B cell (primary cell): ENCODE measurements at regions not wholly inside any gene's neighbourhood (a gene's known extent, or its start where the extent isn't known, plus 50 kb on each side); places are given as distances from the start of the nearest gene placed in this dataset.

Source experiments
- ATAC-seq: fragments of 200-7000 bp; cut with Tn5 transposase; one replicate; pipeline ENCODE4 v1.10.0; 2021; ENCODE audit warnings: low read depth, mild to moderate bottlenecking, moderate number of reproducible peaks, moderate library complexity
- CTCF ChIA-PET: fragments of 350-600 bp; sonication (Branson Sonifier 250); formaldehyde crosslinking; loops from one replicate; lab custom pipeline; 2021; ENCODE audit warnings: antibody characterized with exemption, inconsistent platforms; lab: Charles Lee
- POLR2A ChIA-PET: fragments of 350-600 bp; sonication (Branson Sonifier 250); formaldehyde crosslinking; loops from one replicate; lab custom pipeline; 2021; ENCODE audit warnings: antibody characterized with exemption; lab: Charles Lee
- DNase-seq: peaks from one replicate; pipeline ENCODE4 v3.0.0; 2013
- H2AFZ ChIP-seq: 2 replicates; pipeline ENCODE4 v1.6.1; 2012; ENCODE audit warnings: mild to moderate bottlenecking, low read depth, low read length; ENCODE audit not compliant: insufficient read depth, poor library complexity, severe bottlenecking
- H3K27ac ChIP-seq, 2 donors: 1 replicate in 1 of 2; 2 replicates in 1 of 2; pipeline ENCODE4 v1.5.1; 2012 to 2013; ENCODE audit warnings: low read length in 2 of 2, mild to moderate bottlenecking in 2 of 2, moderate library complexity in 1 of 2
- H3K27me3 ChIP-seq, 4 experiments: fragments of 200-600 bp in 1 of 4; sonication (generic) in 1 of 4; replicated peaks in 1 of 4; 1 replicate in 2 of 4; 2 replicates in 2 of 4; pipeline versions ENCODE4 v1.6.1 to v1.7.0; 2013 to 2016; ENCODE audit warnings: low read length in 3 of 4, mild to moderate bottlenecking in 2 of 4, mixed read lengths in 1 of 4, moderate library complexity in 1 of 4; ENCODE audit not compliant: insufficient read depth in 4 of 4, control insufficient read depth in 3 of 4; ENCODE audit errors: control extremely low read depth in 1 of 4
- H3K36me3 ChIP-seq, 2 experiments: replicated peaks in 1 of 2; 1 replicate in 1 of 2; 2 replicates in 1 of 2; pipeline versions ENCODE4 v1.6.1 to v1.7.1; 2013; ENCODE audit warnings: low read length in 1 of 2; ENCODE audit not compliant: insufficient read depth in 2 of 2, control insufficient read depth in 1 of 2; ENCODE audit errors: control extremely low read depth in 1 of 2, extremely low read depth in 1 of 2
- H3K4me1 ChIP-seq, 2 donors: fragments of 200-600 bp in 1 of 2; sonication (generic) in 1 of 2; 1 replicate in 1 of 2; 2 replicates in 1 of 2; pipeline versions ENCODE4 v1.5.1 to v1.6.1; 2013 to 2017; ENCODE audit warnings: low read length in 2 of 2; ENCODE audit not compliant: control insufficient read depth in 2 of 2, insufficient read depth in 2 of 2
- H3K4me2 ChIP-seq: replicated peaks from 2 replicates; pipeline ENCODE3; 2012; ENCODE audit warnings: mild to moderate bottlenecking, low read depth, low read length; ENCODE audit not compliant: poor library complexity, severe bottlenecking
- H3K4me3 ChIP-seq, 5 experiments: fragments of 200-600 bp in 1 of 5; sonication (generic) in 1 of 5; 1 replicate in 3 of 5; 2 replicates in 2 of 5; pipeline versions ENCODE4 v1.5.1 to v1.7.0; 2011 to 2016; ENCODE audit warnings: low read length in 4 of 5, mild to moderate bottlenecking in 4 of 5, low read depth in 2 of 5, control low read depth in 1 of 5, moderate library complexity in 1 of 5; ENCODE audit not compliant: insufficient read depth in 1 of 5; ENCODE audit errors: control extremely low read depth in 1 of 5, extremely low read depth in 1 of 5
- H3K79me2 ChIP-seq: fragments of 200-600 bp; sonication (generic); one replicate; pipeline ENCODE4 v1.6.0; 2016; ENCODE audit warnings: low read length; ENCODE audit not compliant: control insufficient read depth, insufficient read depth
- H3K9ac ChIP-seq: fragments of 200-600 bp; sonication (generic); 2 replicates; pipeline ENCODE4 v1.6.1; 2017; ENCODE audit warnings: mild to moderate bottlenecking, low read length, moderate library complexity
- H3K9me3 ChIP-seq, 3 donors: one replicate each; pipeline versions ENCODE4 v1.6.1 to v1.7.1; 2013; ENCODE audit warnings: low read length in 2 of 3; ENCODE audit not compliant: control insufficient read depth in 2 of 3, insufficient read depth in 1 of 3; ENCODE audit errors: control extremely low read depth in 1 of 3
- H4K20me1 ChIP-seq: 2 replicates; pipeline ENCODE4 v1.6.0; 2012; ENCODE audit warnings: mild to moderate bottlenecking, low read length; ENCODE audit not compliant: insufficient read depth, control insufficient read depth, poor library complexity, severe bottlenecking
- H3K27ac Mint-ChIP-seq: one replicate; pipeline ENCODE4 v1.8.0; 2021; ENCODE audit warnings: mixed read lengths
- H3K27me3 Mint-ChIP-seq: one replicate; pipeline ENCODE4 v1.8.0; 2021; ENCODE audit warnings: mixed read lengths
- H3K4me1 Mint-ChIP-seq: one replicate; pipeline ENCODE4 v1.8.0; 2021; ENCODE audit warnings: mixed read lengths
- H3K4me3 Mint-ChIP-seq: one replicate; pipeline ENCODE4 v1.8.0; 2021; ENCODE audit warnings: mixed read lengths
- H3K9me3 Mint-ChIP-seq: one replicate; pipeline ENCODE4 v1.8.0; 2022; ENCODE audit warnings: mixed read lengths; ENCODE audit not compliant: insufficient read depth
- EZH2 ChIP-seq: IDR thresholded peaks from 2 replicates; pipeline ENCODE4 v1.6.1; 2012; ENCODE audit warnings: borderline replicate concordance, low read depth, mild to moderate bottlenecking, moderate library complexity, low read length; ENCODE audit not compliant: insufficient read depth, poor library complexity, severe bottlenecking
- intact Hi-C: fragments of 100-400 bp; cut with micrococcal nuclease; formaldehyde crosslinking; loops from one replicate; pipeline ENCODE4 v1.10.0; 2022
- TF ChIP-seq, protein P1 (sequence below): fragments of 200-600 bp; IDR thresholded peaks from one replicate; pipeline ENCODE4 v1.8.0; 2022; ENCODE audit warnings: antibody characterized with exemption, mild to moderate bottlenecking

DNA sequence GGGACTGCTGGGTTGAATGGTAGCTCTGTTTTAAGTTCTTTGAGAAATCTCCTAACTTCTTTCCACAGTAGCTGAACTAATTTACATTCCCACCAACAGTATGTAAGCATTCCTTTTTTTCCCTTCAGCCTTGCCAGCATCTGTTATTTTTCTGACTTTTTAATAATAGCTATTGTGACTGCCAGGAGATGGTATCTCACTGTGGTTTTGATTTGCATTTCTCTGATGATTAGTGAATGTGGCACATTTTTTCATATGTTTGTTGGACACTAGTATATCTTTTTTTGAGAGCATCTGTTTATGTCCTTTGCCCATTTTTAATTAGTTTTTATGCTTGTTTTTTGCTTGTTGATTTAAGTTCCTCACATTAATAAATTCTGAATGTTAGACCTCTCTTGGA, 990.8 kb downstream of the GATA3 start:
- H3K27ac ChIP-seq = no peak overlapping the region
- DNase-seq (no peak), ATAC-seq (no peak)
- ChIA-PET POLR2A (no interaction called here), CTCF (interaction anchor here (1.3 kb wide), 1 partner anchor 10 kb away, joined by 3 read pairs; no protein-coding TSS in a partner anchor)
- H4K20me1 ChIP-seq = no peaks in the 10 kb centered on the region
- H2AFZ ChIP-seq = no peak overlapping the region
- no peaks in the 10 kb centered on the region for H3K36me3 ChIP-seq
- TF ChIP-seq, protein P1, sequence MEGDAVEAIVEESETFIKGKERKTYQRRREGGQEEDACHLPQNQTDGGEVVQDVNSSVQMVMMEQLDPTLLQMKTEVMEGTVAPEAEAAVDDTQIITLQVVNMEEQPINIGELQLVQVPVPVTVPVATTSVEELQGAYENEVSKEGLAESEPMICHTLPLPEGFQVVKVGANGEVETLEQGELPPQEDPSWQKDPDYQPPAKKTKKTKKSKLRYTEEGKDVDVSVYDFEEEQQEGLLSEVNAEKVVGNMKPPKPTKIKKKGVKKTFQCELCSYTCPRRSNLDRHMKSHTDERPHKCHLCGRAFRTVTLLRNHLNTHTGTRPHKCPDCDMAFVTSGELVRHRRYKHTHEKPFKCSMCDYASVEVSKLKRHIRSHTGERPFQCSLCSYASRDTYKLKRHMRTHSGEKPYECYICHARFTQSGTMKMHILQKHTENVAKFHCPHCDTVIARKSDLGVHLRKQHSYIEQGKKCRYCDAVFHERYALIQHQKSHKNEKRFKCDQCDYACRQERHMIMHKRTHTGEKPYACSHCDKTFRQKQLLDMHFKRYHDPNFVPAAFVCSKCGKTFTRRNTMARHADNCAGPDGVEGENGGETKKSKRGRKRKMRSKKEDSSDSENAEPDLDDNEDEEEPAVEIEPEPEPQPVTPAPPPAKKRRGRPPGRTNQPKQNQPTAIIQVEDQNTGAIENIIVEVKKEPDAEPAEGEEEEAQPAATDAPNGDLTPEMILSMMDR = no peak
- no peak for TF ChIP-seq EZH2
- Mint-ChIP-seq H3K27me3 (no peaks in the 10 kb centered on the region), H3K4me1 (no peaks in the 10 kb centered on the region), H3K9me3 (peaks cover 2% of the 10 kb centered on the region), H3K4me3 (no peak overlapping the region), H3K27ac (no peak overlapping the region)
- H3K4me2 ChIP-seq = no peak overlapping the region
- no peaks in the 10 kb centered on the region for H3K4me1 ChIP-seq
- no peak overlapping the region for H3K4me3 ChIP-seq
- H3K79me2 ChIP-seq = no peaks in the 10 kb centered on the region
- intact Hi-C loops = no loop called here
- peaks cover 0 to 1% (median 0%) of the 10 kb centered on the region in 3 donors for H3K9me3 ChIP-seq
- H3K9ac ChIP-seq = no peak overlapping the region
- no peaks in the 10 kb centered on the region for H3K27me3 ChIP-seq

DNA sequence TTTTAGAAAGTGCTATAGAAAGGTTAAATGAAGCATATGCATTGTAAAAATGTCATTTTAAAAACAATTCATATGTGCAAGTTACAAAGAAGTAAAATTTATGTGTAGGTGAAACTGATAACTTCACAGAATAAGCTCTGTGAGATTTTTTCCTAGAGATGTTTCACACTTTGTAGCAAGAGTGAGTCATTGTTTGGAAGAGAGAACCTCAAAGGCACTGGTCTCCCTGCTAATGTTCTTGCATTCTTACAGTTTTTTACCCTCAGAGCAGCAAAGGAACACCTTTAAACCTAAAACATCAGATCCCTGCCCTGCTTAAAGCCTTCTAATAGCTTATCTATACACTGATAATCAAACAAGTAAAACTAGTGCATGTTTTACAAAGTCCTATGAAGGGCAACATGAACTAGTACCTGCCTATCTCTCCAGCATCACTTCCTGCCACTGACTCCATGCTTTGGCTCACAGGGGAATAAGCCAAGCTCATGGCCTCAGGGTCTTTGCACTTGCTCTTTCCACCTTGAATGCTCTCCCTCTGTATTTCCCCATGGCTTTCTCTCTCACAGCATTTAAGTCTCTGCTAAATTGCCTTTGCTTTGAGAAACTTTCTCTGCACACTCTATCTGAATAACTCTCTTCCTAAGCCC, 997.0 kb downstream of the GATA3 start:
- Histone ChIP-seq H2AFZ (no peak overlapping the region), H3K4me3 (no peak overlapping the region), H3K4me1 (no peaks in the 10 kb centered on the region), H3K4me2 (no peak overlapping the region), H3K36me3 (no peaks in the 10 kb centered on the region), H3K9ac (no peak overlapping the region), H4K20me1 (no peaks in the 10 kb centered on the region), H3K27me3 (no peaks in the 10 kb centered on the region), H3K79me2 (no peaks in the 10 kb centered on the region), H3K9me3 (peaks cover 0 to 3% (median 2%) of the 10 kb centered on the region in 3 donors), H3K27ac (no peak overlapping the region)
- no peak for DNase-seq
- ChIA-PET CTCF (no interaction called here), POLR2A (no interaction called here)
- intact Hi-C loops = no loop called here
- Mint-ChIP-seq H3K9me3 (no peaks in the 10 kb centered on the region), H3K4me3 (no peak overlapping the region), H3K27ac (no peak overlapping the region), H3K4me1 (no peaks in the 10 kb centered on the region), H3K27me3 (no peaks in the 10 kb centered on the region)
- TF ChIP-seq, protein P1 = no peak
- no peak for TF ChIP-seq EZH2
- ATAC-seq = no peak
